GDM1 (cell line): ENCODE measurements at regions not wholly inside any gene's neighbourhood (a gene's known extent, or its start where the extent isn't known, plus 50 kb on each side); places are given as distances from the start of the nearest gene placed in this dataset.

ENCODE experiments used
- DNase-seq: peaks from one replicate; lab custom pipeline; 2025; lab: John Stamatoyannopoulos, UW

DNA sequence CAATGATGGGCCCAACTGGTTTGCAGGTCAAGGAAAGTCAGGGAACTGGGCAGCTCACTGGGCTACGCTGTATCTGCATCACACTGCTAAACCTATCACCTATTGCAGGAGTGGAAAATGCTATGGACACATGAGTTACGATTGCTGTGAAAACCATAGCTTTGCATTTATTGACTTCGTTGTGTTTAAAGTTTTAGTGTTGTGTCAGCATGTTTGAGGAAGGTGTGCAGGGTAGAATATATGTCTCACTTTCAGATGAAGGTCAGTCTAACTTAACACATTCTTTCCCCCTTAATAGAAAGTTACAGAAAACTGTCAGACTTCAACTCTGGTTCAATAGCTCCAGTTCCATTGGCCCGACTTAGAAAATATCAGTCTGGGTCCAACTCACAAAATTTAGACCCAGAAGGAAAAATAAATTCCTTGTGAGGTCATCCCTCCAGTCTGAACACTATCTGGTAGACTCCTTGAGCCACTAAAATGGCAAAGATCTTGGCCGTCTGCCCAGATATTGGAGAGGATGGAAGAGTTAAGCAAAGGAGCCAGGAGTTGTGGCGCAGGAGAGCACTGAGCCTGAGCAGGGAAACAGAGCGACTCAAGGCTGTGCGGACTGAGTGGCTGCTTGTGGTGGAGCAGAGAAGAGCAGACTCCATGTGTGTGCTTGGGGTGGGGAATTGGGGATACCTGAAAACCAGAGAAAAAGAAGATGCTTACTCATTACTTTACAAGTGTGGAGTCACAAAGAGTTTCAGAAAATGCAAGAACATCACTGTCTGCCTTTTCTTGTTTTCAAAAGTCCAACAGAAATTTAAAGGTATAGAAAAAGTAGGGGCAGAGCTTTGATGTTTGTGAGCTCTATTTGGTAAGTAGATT, 518.5 kb downstream of the FGF9 start:
- no peak for DNase-seq

DNA sequence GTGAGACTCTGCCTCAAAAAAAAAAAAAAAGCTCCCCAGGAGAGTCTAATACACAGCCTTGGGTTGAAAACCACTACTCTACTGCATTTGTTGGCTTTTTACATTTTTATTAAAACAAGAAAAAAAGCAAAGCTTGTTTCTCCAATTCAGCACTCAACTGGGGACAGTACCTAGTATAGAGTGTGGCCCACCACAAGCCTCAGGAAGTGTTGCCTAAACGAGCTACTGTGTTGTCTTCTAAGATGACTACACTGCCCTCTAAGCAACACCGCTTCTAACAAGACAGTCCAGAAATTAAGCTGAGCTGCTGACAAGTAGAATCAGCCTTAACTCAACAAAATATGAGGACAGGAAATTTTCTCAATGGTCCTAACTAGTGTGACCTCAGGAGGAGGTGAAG, 522.2 kb downstream of the FGF9 start:
- no peak for DNase-seq

DNA sequence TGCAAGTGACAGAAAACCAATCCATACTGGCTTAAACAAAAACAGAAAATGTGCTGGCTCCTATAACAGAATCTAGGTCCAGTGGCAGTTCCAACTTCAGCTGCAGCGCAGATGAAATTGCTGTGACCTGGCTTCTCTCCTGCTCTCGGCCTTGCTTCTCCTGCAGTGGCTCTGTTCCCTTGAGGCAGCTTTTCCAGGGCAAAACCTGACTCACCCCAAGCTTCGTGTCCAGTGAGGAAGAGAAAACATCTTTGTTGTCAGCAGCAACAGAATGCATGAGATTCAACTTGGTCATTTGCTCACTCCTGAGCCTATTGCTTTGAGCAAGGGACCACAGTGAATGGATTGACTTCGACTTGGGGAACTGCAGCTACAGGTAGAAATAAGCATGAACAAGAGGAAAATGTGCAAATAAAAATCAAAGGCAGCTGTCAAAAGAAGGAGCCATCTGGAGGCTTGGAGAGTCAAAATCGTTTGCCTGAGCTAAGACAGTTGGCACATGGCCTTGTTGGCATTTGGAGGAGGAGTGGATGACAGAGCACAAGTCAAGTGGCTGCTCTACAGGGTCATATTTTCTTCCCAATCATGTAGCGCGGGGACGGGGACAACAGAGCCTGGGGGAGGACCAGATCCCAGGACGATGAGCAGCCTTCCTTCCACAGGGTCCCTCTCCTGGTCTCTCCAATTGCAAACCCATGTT, 523.4 kb downstream of the FGF9 start:
- no peak for DNase-seq

DNA sequence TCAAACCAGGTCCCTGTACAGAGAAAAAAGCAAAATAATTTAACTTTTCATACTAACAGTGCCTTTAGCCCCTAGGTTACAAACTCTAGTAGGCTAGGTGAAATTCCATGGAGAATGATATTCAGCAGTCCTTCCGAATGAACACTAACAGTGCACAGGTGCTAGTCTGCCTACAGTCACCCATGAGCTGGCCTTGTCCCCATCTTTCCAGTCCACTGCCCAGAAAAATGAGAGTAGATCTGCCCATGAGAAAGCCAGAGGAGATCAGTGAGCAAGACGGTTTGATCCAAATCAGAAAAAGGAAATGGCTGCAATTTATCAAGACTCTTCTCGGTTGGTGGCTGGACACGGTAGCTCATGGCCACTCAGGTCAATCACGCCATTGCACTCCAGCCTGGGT, 524.9 kb downstream of the FGF9 start:
- no peak for DNase-seq

- DNase-seq = no peak
Measured at GRCh38 chr13:22196777-22197176, 525.9 kb downstream of the FGF9 start.

GRCh38 chr13:22198001-22198400, 527.1 kb downstream of the FGF9 start:
- no peak for DNase-seq

GRCh38 chr13:22198641-22199217, 527.9 kb downstream of the FGF9 start:
- no peak for DNase-seq

DNA sequence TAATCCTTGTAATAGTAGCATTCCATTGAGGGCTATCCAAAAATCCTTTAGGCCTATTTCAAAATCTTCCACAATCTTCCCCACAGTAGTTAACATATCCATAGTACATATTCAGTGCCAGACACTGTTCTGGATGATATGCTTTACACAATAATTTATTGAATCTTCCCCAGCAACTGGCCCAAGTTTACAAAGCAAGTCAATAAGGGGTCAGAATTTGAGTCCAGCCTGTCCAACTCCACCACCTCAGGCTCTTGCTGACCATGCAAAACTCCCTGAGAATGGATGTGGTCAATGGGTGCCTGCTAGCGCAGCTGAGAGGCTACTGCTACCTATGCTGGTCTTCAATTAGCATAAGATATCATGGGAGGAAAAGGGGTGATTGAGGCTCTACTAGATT, 529.6 kb downstream of the FGF9 start:
- no peak for DNase-seq

DNA sequence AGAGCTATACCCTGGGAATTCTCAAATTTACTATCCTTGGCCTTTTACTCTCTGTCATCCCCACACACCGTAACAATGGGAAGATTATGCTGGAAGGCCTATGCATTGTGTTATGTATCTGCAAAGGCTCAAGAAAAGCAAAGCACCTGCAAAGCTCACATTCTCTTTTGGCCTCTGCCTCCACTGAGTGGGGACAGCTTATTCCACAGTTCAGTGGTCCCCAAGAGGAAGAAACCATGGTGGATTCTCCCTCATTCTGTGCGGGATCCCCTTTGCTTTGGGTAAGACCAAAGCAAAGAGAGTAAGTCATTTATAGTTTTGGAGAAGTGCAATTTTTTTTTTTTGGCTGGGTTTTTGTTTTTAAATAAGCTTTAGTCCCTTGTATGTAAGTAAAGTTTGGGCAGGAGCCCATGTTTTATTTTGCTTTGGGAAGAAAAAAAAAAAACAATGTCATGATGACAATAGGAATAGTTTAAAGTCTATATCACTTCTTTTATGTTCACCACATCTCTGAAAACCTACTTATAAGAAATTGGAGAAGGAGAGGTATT, 530.6 kb downstream of the FGF9 start:
- no peak for DNase-seq

DNA sequence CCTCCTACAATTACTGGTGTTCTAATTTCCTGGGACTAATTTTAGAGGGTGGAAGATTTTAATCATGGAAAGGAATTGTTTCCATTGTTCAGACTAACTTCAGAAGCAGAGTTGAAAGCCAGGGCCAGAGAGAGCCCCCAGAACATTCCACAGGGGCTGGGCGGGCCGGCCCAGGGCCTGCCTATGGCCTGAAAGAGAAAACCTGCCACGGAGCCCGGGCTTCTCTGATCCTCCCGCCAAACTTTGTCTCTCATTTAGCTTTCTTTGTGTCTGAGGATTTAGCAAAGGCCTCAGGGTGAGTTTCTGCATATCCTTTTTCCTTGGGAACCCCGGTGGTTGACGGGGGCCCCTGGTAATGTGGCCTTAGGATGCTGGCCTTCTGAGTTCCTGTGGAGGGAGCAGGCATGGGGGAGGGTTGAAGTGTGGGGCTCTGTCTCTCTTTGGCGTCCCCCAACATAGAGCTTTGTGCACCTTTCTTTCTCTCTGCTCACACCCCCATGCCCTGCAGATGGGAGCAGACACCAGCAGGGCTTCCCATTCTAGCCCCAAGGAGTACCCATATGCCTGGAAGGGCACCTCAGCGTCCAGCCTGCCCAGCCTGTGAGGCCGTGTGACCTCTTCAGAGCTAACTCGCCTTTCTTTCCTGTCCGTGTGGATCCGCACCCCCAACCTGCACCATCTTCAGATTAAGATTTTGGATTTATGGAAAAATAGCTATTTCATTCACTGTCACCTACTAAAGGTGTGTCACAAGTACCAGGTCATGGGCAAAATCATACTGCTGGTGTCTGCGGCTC, 539.5 kb downstream of the FGF9 start:
- no peak for DNase-seq

DNA sequence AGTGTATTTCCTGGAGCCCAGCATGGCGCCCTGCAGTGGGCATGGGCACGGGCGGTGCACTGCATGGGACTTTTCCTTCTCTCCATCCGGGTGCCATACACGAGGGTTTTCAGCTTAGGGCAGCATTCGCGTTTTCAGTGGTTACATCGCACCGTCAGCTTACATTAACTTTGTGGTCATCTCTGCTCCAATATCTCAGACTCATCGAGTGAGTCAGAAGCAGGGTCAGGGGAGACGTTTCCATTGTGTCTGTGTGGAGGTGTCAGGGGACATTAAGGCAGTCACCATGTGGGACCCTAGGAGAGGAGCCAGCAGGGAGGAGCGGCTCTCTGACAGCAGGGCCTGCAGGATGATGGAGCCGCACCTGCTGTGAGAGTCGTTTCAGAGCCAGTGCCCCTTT, 541.0 kb downstream of the FGF9 start:
- no peak for DNase-seq

- DNase-seq = no peak
Measured at GRCh38 chr13:22212576-22212975, 541.7 kb downstream of the FGF9 start.

GRCh38 chr13:22214184-22214583, 543.3 kb downstream of the FGF9 start:
- DNase-seq = peak; percentile 68

GRCh38 chr13:22218797-22219196, 547.9 kb downstream of the FGF9 start:
- DNase-seq = no peak

DNA sequence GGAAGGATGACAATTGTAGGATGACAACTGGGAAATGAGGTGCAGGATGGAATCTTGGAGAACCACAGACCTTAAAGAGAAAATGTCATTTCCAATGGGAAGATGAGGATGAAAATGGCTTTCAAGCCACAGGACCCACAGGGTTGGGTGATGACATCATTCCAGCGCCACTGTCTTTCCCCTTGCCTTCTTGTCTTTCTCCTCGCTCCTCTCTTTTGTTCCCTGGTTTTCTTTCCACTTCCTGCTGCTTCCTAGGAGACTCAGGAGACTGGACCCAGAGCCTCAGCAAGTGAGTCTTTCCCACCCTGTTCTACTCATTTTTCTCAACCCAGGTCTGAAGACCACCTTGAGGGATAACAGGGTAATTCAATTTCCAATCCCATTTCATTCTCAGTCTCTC, 548.8 kb downstream of the FGF9 start:
- no peak for DNase-seq

- DNase-seq = no peak
Measured at GRCh38 chr13:22220151-22221135, 549.6 kb downstream of the FGF9 start.

DNA sequence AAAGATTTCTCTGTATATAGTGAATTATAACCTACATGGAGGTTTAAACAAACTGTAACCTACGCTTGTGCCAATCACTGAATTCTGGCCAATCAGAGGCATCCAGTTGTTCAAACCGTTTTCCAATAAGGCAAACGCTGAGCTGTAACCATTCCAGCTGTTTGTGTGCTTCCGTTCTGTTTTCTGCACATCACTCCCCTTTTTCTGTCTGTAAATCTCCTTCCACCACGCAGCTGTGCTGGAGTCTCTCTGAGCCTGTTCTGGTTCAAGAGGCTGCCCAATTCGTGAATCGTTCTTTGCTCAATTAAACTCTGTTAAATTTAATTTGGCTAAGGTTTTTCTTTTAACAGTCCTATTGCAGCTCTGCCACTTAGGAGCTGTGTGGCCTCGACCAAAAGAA, 552.5 kb downstream of the FGF9 start:
- DNase-seq = no peak

- no peak for DNase-seq
Measured at GRCh38 chr13:22226086-22226485, 555.2 kb downstream of the FGF9 start.

- DNase-seq = no peak
Measured at GRCh38 chr13:22227895-22228294, 557.0 kb downstream of the FGF9 start.

GRCh38 chr13:22229916-22230315, 559.0 kb downstream of the FGF9 start:
- DNase-seq = no peak

DNA sequence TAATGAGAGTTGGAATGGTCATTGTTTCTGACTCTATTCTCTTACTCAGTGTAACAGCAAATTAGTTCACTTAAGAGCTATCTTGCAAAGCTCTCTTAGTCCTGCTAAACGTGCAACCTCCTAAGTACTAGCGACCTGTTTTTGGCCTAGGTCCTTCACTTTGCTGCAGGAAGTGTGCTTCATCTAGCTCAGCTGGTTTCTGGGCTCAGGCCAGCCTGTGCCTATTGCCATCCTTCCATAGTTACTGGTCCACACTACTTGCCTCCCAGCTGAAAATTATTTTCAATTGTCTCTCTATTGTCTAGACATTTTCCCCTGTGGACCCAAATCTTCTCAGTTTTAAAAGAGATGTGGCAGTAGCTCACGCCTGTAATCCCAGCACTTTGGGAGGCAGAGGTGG, 561.3 kb downstream of the FGF9 start:
- DNase-seq = no peak
